HG03066 (cell line): ENCODE measurements at regions not wholly inside any gene's neighbourhood (a gene's known extent, or its start where the extent isn't known, plus 50 kb on each side); places are given as distances from the start of the nearest gene placed in this dataset.

ENCODE experiments used
- ATAC-seq: cut with Tn5 transposase; IDR thresholded peaks from one replicate; pipeline ENCODE4 v1.9.1; 2021; ENCODE audit warnings: low read depth; ENCODE audit not compliant: unreplicated experiment

GRCh38 chr3:180184816-180185215 lies 148.1 kb upstream of the PEX5L start:
- no peak for ATAC-seq

DNA sequence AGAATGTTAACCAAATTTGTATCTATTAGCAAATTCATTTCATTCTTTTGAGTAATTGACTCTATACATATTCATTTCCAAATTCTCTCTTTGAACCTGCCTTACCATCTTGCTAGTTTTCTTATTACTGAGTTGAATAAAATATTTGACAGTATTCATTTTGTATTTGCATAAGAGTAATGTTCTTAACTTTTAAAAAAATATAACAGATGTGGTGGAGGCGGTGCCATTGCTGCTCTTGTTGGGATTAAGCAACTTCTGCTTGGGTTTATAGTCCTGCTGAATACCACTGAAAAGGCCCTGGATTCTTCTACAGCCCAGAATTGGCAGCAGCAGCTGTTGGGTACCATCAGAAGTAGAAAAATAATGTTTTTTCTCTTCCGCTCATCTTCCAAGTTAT lies 148.9 kb upstream of the PEX5L start:
- no peak for ATAC-seq

DNA sequence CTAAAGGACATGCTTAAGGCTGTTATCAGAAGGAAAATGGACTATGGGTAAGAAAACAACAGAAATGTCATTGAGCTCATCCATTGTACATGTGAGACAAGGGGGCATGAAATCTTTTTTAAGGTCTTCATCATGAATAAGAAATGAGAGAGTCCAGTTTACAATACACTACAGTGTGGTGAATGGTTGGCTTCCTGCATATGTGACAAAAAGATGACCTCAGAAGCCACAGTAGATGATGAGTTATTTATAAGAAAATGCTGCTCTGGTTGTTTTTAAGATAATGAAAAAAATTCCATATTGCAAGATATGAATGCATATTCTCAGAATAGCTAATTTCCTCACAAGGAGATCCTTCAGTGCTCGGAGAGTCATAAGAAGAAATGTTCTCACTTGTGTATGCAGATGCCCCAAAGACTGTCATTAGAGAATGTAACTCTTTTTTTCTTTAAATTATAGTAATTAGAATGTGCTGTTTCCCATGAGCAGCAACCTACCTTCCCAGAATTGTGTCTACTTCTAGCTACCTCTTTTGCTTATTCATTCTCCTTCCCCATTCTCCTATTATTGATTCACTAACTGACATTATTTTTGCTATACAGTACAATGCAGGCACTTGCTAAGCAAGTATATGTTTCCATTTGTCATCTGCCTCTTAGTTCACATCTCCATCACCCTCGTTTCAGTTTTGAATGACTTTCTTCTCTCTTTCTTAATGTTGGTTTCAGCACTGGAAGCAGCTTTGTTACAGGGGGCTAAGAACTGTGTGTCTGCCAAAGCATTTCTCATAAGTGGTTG lies 152.0 kb upstream of the PEX5L start:
- ATAC-seq: no peak

GRCh38 chr3:180189310-180189648 lies 152.5 kb upstream of the PEX5L start:
- no peak for ATAC-seq

DNA sequence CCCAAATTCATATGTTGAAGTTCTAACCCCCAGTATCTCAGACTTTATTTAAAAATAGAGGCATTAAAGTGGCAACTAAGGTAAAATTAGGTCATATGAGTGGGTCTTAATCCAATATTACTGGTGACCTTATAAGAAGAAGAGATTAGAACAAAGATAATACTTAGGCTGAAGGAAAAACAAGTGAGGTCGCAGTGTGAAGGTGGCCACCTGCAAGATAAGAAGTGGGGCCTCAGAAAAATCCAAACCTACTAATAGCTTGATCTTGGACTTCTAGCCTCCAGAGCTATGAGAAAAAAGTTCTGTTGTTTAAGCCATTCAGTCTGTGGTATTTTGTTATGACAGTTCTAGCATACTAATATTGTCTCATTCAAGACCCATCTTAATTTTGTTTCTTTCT lies 159.9 kb upstream of the PEX5L start:
- ATAC-seq: no peak

DNA sequence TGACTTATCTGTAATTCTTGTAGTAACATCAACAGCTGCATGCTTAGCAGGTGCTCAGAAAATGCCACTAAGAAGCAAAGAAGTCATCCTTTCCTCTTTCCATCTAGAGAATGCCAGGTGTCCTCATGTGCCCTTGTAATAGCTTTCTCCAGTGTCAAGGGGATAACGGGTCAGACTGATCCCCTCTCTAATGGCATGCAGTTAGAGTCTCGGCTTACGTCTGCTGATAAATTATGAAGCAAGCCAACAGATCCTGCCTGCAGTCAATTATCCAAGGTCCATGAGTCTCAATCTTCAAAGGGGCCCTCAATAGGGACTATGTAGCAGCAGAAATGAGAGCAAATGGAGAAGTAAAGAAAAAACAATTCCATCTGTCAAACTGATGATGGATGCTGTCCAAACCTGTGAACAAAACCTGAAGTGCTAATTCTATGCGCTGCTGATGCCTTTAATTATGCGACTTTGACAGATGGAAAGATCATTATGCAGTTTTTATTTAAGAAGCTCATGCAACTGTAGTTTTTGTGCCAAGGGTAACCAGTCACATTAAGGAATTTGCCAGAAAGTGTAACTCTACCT lies 162.8 kb upstream of the PEX5L start:
- ATAC-seq: no peak

GRCh38 chr3:180215866-180216265 lies 179.1 kb upstream of the PEX5L start:
- ATAC-seq: no peak

- ATAC-seq: no peak
Observed at GRCh38 chr3:180223268-180223667, 186.5 kb upstream of the PEX5L start.

- ATAC-seq: no peak
Observed at GRCh38 chr3:180229113-180229512, 192.4 kb upstream of the PEX5L start.

DNA sequence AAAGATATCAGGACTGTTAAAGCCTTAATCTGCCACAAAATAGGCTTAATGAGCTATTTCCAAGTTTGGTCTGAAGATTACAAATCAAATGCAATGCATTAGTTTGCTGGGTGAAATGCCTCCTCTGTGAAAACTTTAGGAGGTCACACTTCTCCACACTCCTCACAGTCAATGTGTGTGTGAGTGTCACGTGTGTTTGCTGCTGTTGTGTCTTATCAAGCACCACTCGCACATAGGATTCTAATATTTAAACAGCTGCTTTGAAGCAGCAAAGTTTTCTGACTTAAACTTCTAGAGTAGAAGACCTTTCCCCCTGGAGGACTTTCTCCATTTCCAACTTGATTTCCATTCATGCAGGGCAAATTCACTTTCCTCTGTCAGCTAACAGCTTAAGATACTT lies 203.2 kb upstream of the PEX5L start:
- no peak for ATAC-seq

- no peak for ATAC-seq
Observed at GRCh38 chr3:180246688-180247195, 210.0 kb upstream of the PEX5L start.

GRCh38 chr3:180250172-180250571 lies 213.4 kb upstream of the PEX5L start:
- ATAC-seq: no peak

DNA sequence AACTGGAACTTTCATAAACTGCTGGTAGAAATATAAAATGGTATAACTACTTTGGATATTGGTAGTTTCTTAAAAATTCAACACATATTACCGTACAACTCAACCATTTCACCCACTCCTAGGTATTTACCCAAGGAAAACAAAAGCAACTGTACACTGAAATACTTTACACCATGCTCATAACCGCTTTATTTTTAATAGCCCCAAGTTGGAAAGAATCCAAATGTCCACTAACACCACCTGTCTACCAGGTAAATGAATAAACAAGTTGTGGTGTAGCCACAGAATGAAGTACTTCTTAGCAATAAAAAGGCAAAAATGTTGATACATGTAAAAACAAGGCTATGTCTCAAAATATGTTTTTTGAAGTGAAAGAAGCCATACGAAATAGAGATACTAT lies 215.9 kb upstream of the PEX5L start:
- no peak for ATAC-seq

DNA sequence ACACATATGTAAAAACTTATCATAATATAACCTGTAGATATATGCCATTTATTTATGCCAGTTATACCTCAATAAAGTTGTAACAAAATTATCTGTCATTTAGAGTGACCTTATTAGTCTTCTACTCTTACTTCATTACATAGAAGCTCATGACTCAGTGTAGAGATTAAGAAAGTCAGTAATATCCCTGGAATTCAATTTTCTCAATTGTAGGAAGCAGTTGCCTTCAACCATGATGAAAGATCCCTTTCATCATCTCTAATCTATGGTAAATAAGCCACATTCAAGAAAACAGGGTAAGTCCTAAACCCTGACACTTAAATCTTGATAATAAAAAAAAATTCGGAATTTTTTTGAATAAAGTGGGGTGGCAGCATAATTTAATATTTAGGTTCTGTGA lies 216.5 kb upstream of the PEX5L start:
- no peak for ATAC-seq

GRCh38 chr3:180264479-180264878 lies 227.7 kb upstream of the PEX5L start:
- no peak for ATAC-seq

GRCh38 chr3:180265551-180265950 lies 228.8 kb upstream of the PEX5L start:
- no peak for ATAC-seq

DNA sequence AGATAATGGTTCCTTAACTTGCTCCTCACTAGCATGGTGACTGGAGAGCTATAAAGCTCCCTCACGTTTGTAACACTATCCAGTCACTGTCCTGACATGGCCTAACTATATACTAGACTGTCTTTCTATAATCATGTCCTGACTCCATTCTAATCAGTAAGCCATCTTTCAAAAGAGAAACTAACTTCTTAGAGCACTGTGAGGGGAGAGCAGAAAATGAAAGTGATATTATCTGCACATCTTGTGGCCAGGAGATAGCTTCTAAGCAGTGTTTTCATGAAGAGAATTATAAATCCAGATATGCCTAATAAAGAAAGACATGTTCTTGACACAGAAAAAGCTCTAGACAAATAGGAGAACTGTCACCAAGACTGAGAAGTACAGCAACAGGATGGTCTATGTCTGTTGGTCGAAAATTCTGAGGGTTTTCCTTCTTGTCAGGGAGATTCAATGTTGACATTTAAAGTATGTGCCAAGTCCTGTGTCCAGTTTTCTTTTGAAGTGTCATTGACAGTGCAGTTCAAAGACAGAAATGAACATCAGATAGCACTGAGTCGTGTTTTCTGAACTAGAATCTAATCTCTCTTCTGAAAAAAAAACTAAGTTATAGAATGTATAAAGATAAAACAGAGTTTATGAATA lies 230.6 kb upstream of the PEX5L start:
- ATAC-seq: peak; percentile 100

- ATAC-seq: no peak
Observed at GRCh38 chr3:180274536-180274935, 237.8 kb upstream of the PEX5L start.

DNA sequence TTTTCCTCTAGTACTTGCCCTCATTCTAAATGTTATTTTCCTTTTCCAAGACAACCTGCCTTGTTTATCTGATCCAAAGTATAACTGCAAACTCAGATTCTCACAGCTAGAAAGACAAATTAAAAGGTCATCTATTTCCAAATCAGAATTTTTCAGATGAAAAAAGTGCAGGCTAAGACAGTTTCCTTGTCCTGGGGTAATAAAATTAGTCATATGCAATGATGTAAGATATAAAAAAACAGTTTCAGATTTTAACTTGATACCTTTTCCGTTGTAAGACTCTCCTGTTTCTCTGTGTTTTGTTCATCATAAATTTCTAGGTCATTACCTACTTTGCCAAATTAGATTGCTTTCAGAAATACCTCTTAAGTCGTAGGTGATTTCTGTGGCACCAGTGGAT lies 238.4 kb upstream of the PEX5L start:
- ATAC-seq: no peak

GRCh38 chr3:180277041-180277440 lies 240.3 kb upstream of the PEX5L start:
- no peak for ATAC-seq

DNA sequence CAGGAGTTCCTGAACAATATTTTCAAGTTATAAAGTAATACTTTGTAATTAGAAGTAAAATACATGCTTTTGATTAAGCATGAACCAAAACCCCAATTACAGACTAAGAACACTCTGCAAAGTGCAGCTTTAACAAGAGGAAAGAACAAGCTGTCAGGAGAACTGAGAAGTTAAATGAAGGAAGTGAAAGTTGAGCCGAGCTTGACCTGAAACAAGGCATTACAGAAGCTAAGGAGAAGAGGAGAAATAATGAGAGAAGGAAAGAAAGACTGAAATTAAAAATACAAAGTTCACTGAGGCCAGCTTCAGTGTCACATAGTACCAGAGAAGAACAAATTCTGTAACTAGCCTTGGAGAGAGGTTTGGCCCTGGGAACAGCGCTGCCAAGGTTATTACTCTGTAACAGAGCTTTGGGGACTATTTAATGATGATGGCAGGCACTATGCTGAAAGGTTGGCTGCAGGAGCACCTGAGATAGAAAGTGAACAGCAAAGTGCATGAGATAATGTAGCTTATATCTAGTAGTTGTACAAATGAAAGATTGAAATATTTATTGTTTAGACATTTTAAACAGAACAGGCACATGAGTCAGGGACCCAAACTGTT lies 241.9 kb upstream of the PEX5L start:
- peak; percentile 98 for ATAC-seq
